Stomach (tissue), 4 donors: ENCODE measurements at regions not wholly inside any gene's neighbourhood (a gene's known extent, or its start where the extent isn't known, plus 50 kb on each side); places are given as distances from the start of the nearest gene placed in this dataset.

ENCODE experiments used
- EP300 ChIP-seq: sonication (generic); formaldehyde crosslinking; IDR thresholded peaks from one replicate; pipeline ENCODE4 v1.6.1; 2017; ENCODE audit warnings: antibody characterized with exemption
- POLR2A ChIP-seq, 4 donors: fragments of 450-650 bp; IDR thresholded peaks; one replicate each; pipeline ENCODE4 v1.6.1; 2016; ENCODE audit warnings: antibody characterized with exemption in 4 of 4, control low read depth in 2 of 4, mild to moderate bottlenecking in 1 of 4, moderate library complexity in 1 of 4
- POLR2AphosphoS5 ChIP-seq, 3 donors: sonication (generic); formaldehyde crosslinking; IDR thresholded peaks; one replicate each; pipeline ENCODE4 v1.6.1; 2016; ENCODE audit warnings: antibody characterized with exemption in 3 of 3
- TF ChIP-seq, protein P1 (sequence below), 7 experiments: fragments of 450-650 bp in 4 of 7; fragments of 200-600 bp in 3 of 7; sonication (generic) in 3 of 7; IDR thresholded peaks; one replicate each; pipeline ENCODE4 v1.5.1; 2016 to 2019; ENCODE audit warnings: antibody characterized with exemption in 7 of 7, control low read depth in 2 of 7, mild to moderate bottlenecking in 1 of 7

DNA sequence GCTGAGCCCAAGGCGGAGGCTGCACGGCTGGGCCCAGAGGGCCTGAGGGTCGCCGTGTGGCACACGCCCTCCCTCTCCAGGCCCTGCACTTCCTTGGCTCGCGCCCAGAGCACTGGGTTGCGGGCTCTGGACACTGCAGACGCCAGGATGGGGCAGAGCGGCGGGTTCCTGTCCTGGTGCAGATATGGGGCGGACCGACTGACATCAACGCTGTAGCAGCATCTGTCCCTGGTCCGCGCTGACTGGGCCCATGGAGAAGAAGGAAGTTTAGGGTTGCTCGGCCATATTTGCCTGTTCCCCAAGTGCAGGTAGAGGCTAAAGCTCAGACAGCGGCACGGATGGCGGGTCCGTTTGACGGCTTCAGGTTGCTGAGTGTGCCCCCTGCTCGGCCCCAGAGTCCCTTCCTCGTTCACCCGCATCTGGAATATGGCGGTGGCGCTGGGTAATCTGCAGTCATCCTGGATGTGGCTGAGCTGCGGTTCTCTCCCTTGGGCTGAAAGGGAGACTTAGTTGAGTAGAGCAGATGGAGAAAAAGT is 116.1 kb downstream of the OR13A1 start:
- TF ChIP-seq, protein P1, sequence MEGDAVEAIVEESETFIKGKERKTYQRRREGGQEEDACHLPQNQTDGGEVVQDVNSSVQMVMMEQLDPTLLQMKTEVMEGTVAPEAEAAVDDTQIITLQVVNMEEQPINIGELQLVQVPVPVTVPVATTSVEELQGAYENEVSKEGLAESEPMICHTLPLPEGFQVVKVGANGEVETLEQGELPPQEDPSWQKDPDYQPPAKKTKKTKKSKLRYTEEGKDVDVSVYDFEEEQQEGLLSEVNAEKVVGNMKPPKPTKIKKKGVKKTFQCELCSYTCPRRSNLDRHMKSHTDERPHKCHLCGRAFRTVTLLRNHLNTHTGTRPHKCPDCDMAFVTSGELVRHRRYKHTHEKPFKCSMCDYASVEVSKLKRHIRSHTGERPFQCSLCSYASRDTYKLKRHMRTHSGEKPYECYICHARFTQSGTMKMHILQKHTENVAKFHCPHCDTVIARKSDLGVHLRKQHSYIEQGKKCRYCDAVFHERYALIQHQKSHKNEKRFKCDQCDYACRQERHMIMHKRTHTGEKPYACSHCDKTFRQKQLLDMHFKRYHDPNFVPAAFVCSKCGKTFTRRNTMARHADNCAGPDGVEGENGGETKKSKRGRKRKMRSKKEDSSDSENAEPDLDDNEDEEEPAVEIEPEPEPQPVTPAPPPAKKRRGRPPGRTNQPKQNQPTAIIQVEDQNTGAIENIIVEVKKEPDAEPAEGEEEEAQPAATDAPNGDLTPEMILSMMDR (IDR thresholded peaks at IDR 0.05), result no peak
- TF ChIP-seq POLR2AphosphoS5 (IDR thresholded peaks at IDR 0.05) (no peak), POLR2A (IDR thresholded peaks at IDR 0.05) (no peak), EP300 (no peak)
